Left hindlimb (tissue), 1 donor: ENCODE measurements at regions not wholly inside any gene's neighbourhood (a gene's known extent, or its start where the extent isn't known, plus 50 kb on each side); places are given as distances from the start of the nearest gene placed in this dataset.
A peak's percentile ranks its signal among the peaks of the same experiment; 100 is the strongest.
"Not testable (repeated sequence)": the region's sequence is repeated elsewhere in the genome, so short reads cannot be mapped to it uniquely, and the experiment has no call there.

Experiments used
- DNase-seq: peaks from one replicate; pipeline ENCODE4 v3.0.0-alpha.2; 2018

- not testable (repeated sequence) for DNase-seq
Measured at GRCh38 chr10:22467393-22467792, 122.1 kb downstream of the SPAG6 start.

GRCh38 chr10:22468570-22469320 is 123.4 kb downstream of the SPAG6 start:
- DNase-seq, result no peak

- no peak for DNase-seq
Measured at GRCh38 chr10:22473044-22473443, 127.7 kb downstream of the SPAG6 start.

- no peak for DNase-seq
Measured at GRCh38 chr10:22473459-22473858, 128.2 kb downstream of the SPAG6 start.

GRCh38 chr10:22475651-22476600 is 130.6 kb downstream of the SPAG6 start:
- peak; percentile 50 for DNase-seq

- no peak for DNase-seq
Measured at GRCh38 chr10:22476601-22477321, 131.5 kb downstream of the SPAG6 start.

GRCh38 chr10:22477334-22478287 is 132.3 kb downstream of the SPAG6 start:
- DNase-seq, result no peak

- DNase-seq, result no peak
Measured at GRCh38 chr10:22478555-22479334, 133.4 kb downstream of the SPAG6 start.

GRCh38 chr10:22479419-22479818 is 134.1 kb downstream of the SPAG6 start:
- DNase-seq, result no peak

- no peak for DNase-seq
Measured at GRCh38 chr10:22481106-22481505, 135.8 kb downstream of the SPAG6 start.

GRCh38 chr10:22481687-22482539 is 136.6 kb downstream of the SPAG6 start:
- DNase-seq, result no peak

GRCh38 chr10:22483132-22483531 is 137.8 kb downstream of the SPAG6 start:
- no peak for DNase-seq
